CD4-positive, alpha-beta T cell treated with Interleukin-1 beta for 1 hour (primary cell): ENCODE measurements at regions not wholly inside any gene's neighbourhood (a gene's known extent, or its start where the extent isn't known, plus 50 kb on each side); places are given as distances from the start of the nearest gene placed in this dataset.
"Not testable (repeated sequence)": the region's sequence is repeated elsewhere in the genome, so short reads cannot be mapped to it uniquely, and the experiment has no call there.

ENCODE experiments used
- DNase-seq, 2 donors: peaks; one replicate each; pipeline ENCODE4 v3.0.0-alpha.2; 2020 to 2022

GRCh38 chr7:55699450-55699842 is 127.1 kb upstream of the VOPP1 start:
- not testable (repeated sequence) for DNase-seq

GRCh38 chr7:55698607-55699449 is 126.5 kb upstream of the VOPP1 start:
- not testable (repeated sequence) for DNase-seq

- not testable (repeated sequence) for DNase-seq
Observed at GRCh38 chr7:55695893-55696701, 123.8 kb upstream of the VOPP1 start.

GRCh38 chr7:55694484-55694883 is 122.2 kb upstream of the VOPP1 start:
- DNase-seq, result not testable (repeated sequence)

GRCh38 chr7:55688684-55689681 is 116.7 kb upstream of the VOPP1 start:
- DNase-seq, result not testable (repeated sequence)

- DNase-seq, result not testable (repeated sequence)
Observed at GRCh38 chr7:55688261-55688660, 116.0 kb upstream of the VOPP1 start.

GRCh38 chr7:55687252-55687651 is 115.0 kb upstream of the VOPP1 start:
- DNase-seq, result not testable (repeated sequence)

- not testable (repeated sequence) for DNase-seq
Observed at GRCh38 chr7:55686771-55687170, 114.5 kb upstream of the VOPP1 start.

- not testable (repeated sequence) for DNase-seq
Observed at GRCh38 chr7:55683501-55683900, 111.2 kb upstream of the VOPP1 start.

GRCh38 chr7:55675589-55675988 is 103.3 kb upstream of the VOPP1 start:
- DNase-seq, result not testable (repeated sequence)

GRCh38 chr7:55673525-55673924 is 101.2 kb upstream of the VOPP1 start:
- DNase-seq, result not testable (repeated sequence)

GRCh38 chr7:55672084-55672483 is 99.8 kb upstream of the VOPP1 start:
- DNase-seq, result not testable (repeated sequence)

GRCh38 chr7:55657654-55658053 is 85.4 kb upstream of the VOPP1 start:
- no peak for DNase-seq

- DNase-seq, result no peak
Observed at GRCh38 chr7:55651057-55651456, 78.8 kb upstream of the VOPP1 start.

GRCh38 chr7:55649238-55649637 is 76.9 kb upstream of the VOPP1 start:
- DNase-seq, result no peak

GRCh38 chr7:55644567-55644966 is 72.3 kb upstream of the VOPP1 start:
- DNase-seq, result no peak

GRCh38 chr7:55642266-55642665 is 70.0 kb upstream of the VOPP1 start:
- DNase-seq, result no peak

- DNase-seq, result peak in 1 of 2 donors; percentile 14
Observed at GRCh38 chr7:55641811-55642210, 69.5 kb upstream of the VOPP1 start.

- DNase-seq, result peak; percentile 23 to 66
Observed at GRCh38 chr7:55641273-55641691, 69.0 kb upstream of the VOPP1 start.

- DNase-seq, result no peak
Observed at GRCh38 chr7:55639640-55640039, 67.3 kb upstream of the VOPP1 start.

- DNase-seq, result no peak
Observed at GRCh38 chr7:55629051-55629677, 56.9 kb upstream of the VOPP1 start.

GRCh38 chr7:55624813-55625212 is 52.5 kb upstream of the VOPP1 start:
- no peak for DNase-seq
